ENCODE measurements at regions not wholly inside any gene's neighbourhood (a gene's known extent, or its start where the extent isn't known, plus 50 kb on each side); places are given as distances from the start of the nearest gene placed in this dataset.

GRCh38 chr18:41134426-41134825 is 820.6 kb upstream of the PIK3C3 start:
- TF ChIP-seq CTCF (conservative IDR thresholded peaks at IDR 0.05 in 1 of 2, IDR thresholded peaks at IDR 0.05 in 1 of 2; ENCODE audit: extremely low read depth in 1 of 2, insufficient read depth in 1 of 2, low read depth in 1 of 2, low read length in 2 of 2) (no peak), EZH2 (IDR thresholded peaks at IDR 0.05; ENCODE audit: borderline replicate concordance, low read length) (no peak)
